CD4-positive, alpha-beta memory T cell (primary cell): ENCODE measurements at regions not wholly inside any gene's neighbourhood (a gene's known extent, or its start where the extent isn't known, plus 50 kb on each side); places are given as distances from the start of the nearest gene placed in this dataset.

Experiments used
- CTCF ChIA-PET: fragments of 350-600 bp; sonication (Branson Sonifier 250); formaldehyde crosslinking; loops from one replicate; lab custom pipeline; 2021; ENCODE audit warnings: inconsistent platforms; ENCODE audit not compliant: partially characterized antibody; lab: Charles Lee
- POLR2A ChIA-PET: fragments of 350-600 bp; sonication (Branson Sonifier 250); formaldehyde crosslinking; loops from one replicate; lab custom pipeline; 2021; ENCODE audit not compliant: partially characterized antibody; lab: Charles Lee
- DNase-seq, 5 donors: peaks; one replicate each; pipeline versions ENCODE4 v3.0.0 to v3.0.0-alpha.2; 2020 to 2022; ENCODE audit warnings: mixed read lengths in 1 of 5
- H3K27ac ChIP-seq: one replicate; pipeline ENCODE4 v1.7.0; 2013; ENCODE audit warnings: low read depth, low read length
- H3K27me3 ChIP-seq: 2 replicates; pipeline ENCODE4 v1.7.0; 2013; ENCODE audit warnings: mild to moderate bottlenecking, low read length, moderate library complexity; ENCODE audit not compliant: insufficient read depth
- H3K36me3 ChIP-seq: 2 replicates; pipeline ENCODE4 v1.7.0; 2013; ENCODE audit warnings: mild to moderate bottlenecking, low read length, moderate library complexity; ENCODE audit not compliant: insufficient read depth
- H3K4me1 ChIP-seq: 2 replicates; pipeline ENCODE4 v1.7.0; 2013; ENCODE audit warnings: mild to moderate bottlenecking, low read length, moderate library complexity; ENCODE audit not compliant: insufficient read depth
- H3K4me3 ChIP-seq, 2 donors: one replicate each; pipeline ENCODE4 v1.7.0; 2013; ENCODE audit warnings: low read length in 2 of 2, mild to moderate bottlenecking in 1 of 2
- H3K9me3 ChIP-seq, 2 donors: one replicate each; pipeline ENCODE4 v1.7.0; 2013; ENCODE audit warnings: low read length in 2 of 2, control low read depth in 1 of 2; ENCODE audit not compliant: control insufficient read depth in 1 of 2
- H3K27ac Mint-ChIP-seq, 7 donors: one replicate each; pipeline ENCODE4 v1.8.0; 2020 to 2021; ENCODE audit warnings: mixed read lengths in 7 of 7, mild to moderate bottlenecking in 6 of 7, inconsistent platforms in 3 of 7, moderate library complexity in 3 of 7
- H3K27me3 Mint-ChIP-seq, 2 donors: one replicate each; pipeline ENCODE4 v1.8.0; 2020 to 2021; ENCODE audit warnings: mixed read lengths in 2 of 2
- H3K36me3 Mint-ChIP-seq, 2 donors: one replicate each; pipeline ENCODE4 v1.8.0; 2020 to 2021; ENCODE audit warnings: mixed read lengths in 2 of 2, inconsistent platforms in 1 of 2, mild to moderate bottlenecking in 1 of 2
- H3K4me1 Mint-ChIP-seq, 4 donors: one replicate each; pipeline ENCODE4 v1.8.0; 2020 to 2021; ENCODE audit warnings: mixed read lengths in 4 of 4, mild to moderate bottlenecking in 1 of 4
- H3K4me3 Mint-ChIP-seq, 8 donors: one replicate each; pipeline ENCODE4 v1.8.0; 2020 to 2021; ENCODE audit warnings: mixed read lengths in 8 of 8, mild to moderate bottlenecking in 7 of 8, moderate library complexity in 6 of 8, inconsistent platforms in 3 of 8
- H3K9me3 Mint-ChIP-seq, 8 donors: one replicate each; pipeline ENCODE4 v1.8.0; 2020 to 2021; ENCODE audit warnings: mixed read lengths in 8 of 8, mild to moderate bottlenecking in 5 of 8, inconsistent platforms in 3 of 8, moderate library complexity in 1 of 8
- intact Hi-C: fragments of 100-400 bp; cut with micrococcal nuclease; formaldehyde crosslinking; loops from one replicate; pipeline ENCODE4 v1.15.1; 2023

- Mint-ChIP-seq H3K4me1 (no peaks in the 10 kb centered on the region), H3K36me3 (no peaks in the 10 kb centered on the region), H3K9me3 (peaks cover 0 to under 1% (median 0%) of the 10 kb centered on the region in 8 donors), H3K27ac (no peak overlapping the region), H3K27me3 (peaks cover 3 to 13% of the 10 kb centered on the region in 2 donors), H3K4me3 (no peak overlapping the region)
- no peaks in the 10 kb centered on the region for H3K36me3 ChIP-seq
- DNase-seq = no peak
- H3K4me3 ChIP-seq = no peak overlapping the region
- no peaks in the 10 kb centered on the region for H3K4me1 ChIP-seq
- H3K27me3 ChIP-seq = no peaks in the 10 kb centered on the region
- POLR2A ChIA-PET = no interaction called here
- H3K27ac ChIP-seq = no peak overlapping the region
- no peaks in the 10 kb centered on the region for H3K9me3 ChIP-seq
- intact Hi-C loops = no loop called here
- CTCF ChIA-PET = no interaction called here
Measured at GRCh38 chr4:183588691-183589090, 70.3 kb downstream of the RWDD4 start.

GRCh38 chr4:183589461-183590099 is 69.4 kb downstream of the RWDD4 start:
- H3K9me3 ChIP-seq = no peaks in the 10 kb centered on the region
- H3K4me3 ChIP-seq = no peak overlapping the region
- Mint-ChIP-seq H3K9me3 (no peaks in the 10 kb centered on the region), H3K27ac (no peak overlapping the region), H3K36me3 (no peaks in the 10 kb centered on the region), H3K4me1 (no peaks in the 10 kb centered on the region), H3K4me3 (no peak overlapping the region), H3K27me3 (peaks cover 3 to 13% of the 10 kb centered on the region in 2 donors)
- H3K4me1 ChIP-seq = no peaks in the 10 kb centered on the region
- no peaks in the 10 kb centered on the region for H3K36me3 ChIP-seq
- ChIA-PET POLR2A (no interaction called here), CTCF (interaction anchor here (0.9 kb wide), 1 partner anchor 10 kb away, joined by 3 read pairs; no protein-coding TSS in a partner anchor)
- no peaks in the 10 kb centered on the region for H3K27me3 ChIP-seq
- no peak for DNase-seq
- intact Hi-C loops = no loop called here
- no peak overlapping the region for H3K27ac ChIP-seq
